Colonic mucosa (tissue), 4 donors: ENCODE measurements at regions not wholly inside any gene's neighbourhood (a gene's known extent, or its start where the extent isn't known, plus 50 kb on each side); places are given as distances from the start of the nearest gene placed in this dataset.

Experiments
- DNase-seq: peaks from one replicate; pipeline ENCODE4 v3.0.0-alpha.2; 2020
- H3K27ac ChIP-seq: fragments of 200-600 bp; one replicate; pipeline ENCODE4 v1.8.0; 2021
- H3K27me3 ChIP-seq: fragments of 200-600 bp; one replicate; pipeline ENCODE4 v1.8.0; 2021
- H3K36me3 ChIP-seq: fragments of 200-600 bp; one replicate; pipeline ENCODE4 v1.8.0; 2021
- H3K4me1 ChIP-seq: fragments of 200-600 bp; one replicate; pipeline ENCODE4 v1.8.0; 2021; ENCODE audit warnings: mild to moderate bottlenecking
- H3K4me3 ChIP-seq: fragments of 200-600 bp; one replicate; pipeline ENCODE4 v1.8.0; 2021
- H3K9ac ChIP-seq, 2 donors: one replicate each; pipeline ENCODE4 v1.7.0; 2013; ENCODE audit warnings: control low read depth in 2 of 2, low read depth in 2 of 2, low read length in 2 of 2
- H3K9me3 ChIP-seq: fragments of 200-600 bp; one replicate; pipeline ENCODE4 v1.8.0; 2021
- CTCF ChIP-seq: fragments of 200-600 bp; IDR thresholded peaks from one replicate; pipeline ENCODE4 v1.8.0; 2022; ENCODE audit warnings: antibody characterized with exemption, mild to moderate bottlenecking
- intact Hi-C: fragments of 100-400 bp; cut with DNase I; formaldehyde crosslinking; loops from one replicate; pipeline ENCODE4 v1.14.1; 2022
- donor health status: healthy.
- donor health status: DM: no; HTN: no; CAD: no.
- donor health status: DM: no; HTN: no; CAD: no.

GRCh38 chr5:44252545-44252944, 136.7 kb downstream of the FGF10 start:
- Histone ChIP-seq H3K4me3 (no peak overlapping the region), H3K4me1 (no peaks in the 10 kb centered on the region), H3K9ac (no peak overlapping the region), H3K9me3 (no peaks in the 10 kb centered on the region), H3K36me3 (no peaks in the 10 kb centered on the region), H3K27ac (no peak overlapping the region), H3K27me3 (no peaks in the 10 kb centered on the region)
- intact Hi-C loops, result no loop called here
- no peak for TF ChIP-seq CTCF
- DNase-seq, result no peak

GRCh38 chr5:44246986-44247385, 142.2 kb downstream of the FGF10 start:
- no peak overlapping the region for H3K9ac ChIP-seq
- DNase-seq, result no peak
- no peak for TF ChIP-seq CTCF
- intact Hi-C loops, result no loop called here
- H3K4me3 ChIP-seq, result no peak overlapping the region
- no peaks in the 10 kb centered on the region for H3K4me1 ChIP-seq
- H3K9me3 ChIP-seq, result no peaks in the 10 kb centered on the region
- no peaks in the 10 kb centered on the region for H3K36me3 ChIP-seq
- no peaks in the 10 kb centered on the region for H3K27me3 ChIP-seq
- no peak overlapping the region for H3K27ac ChIP-seq

- H3K36me3 ChIP-seq, result no peaks in the 10 kb centered on the region
- no peaks in the 10 kb centered on the region for H3K9me3 ChIP-seq
- no peaks in the 10 kb centered on the region for H3K27me3 ChIP-seq
- intact Hi-C loops, result no loop called here
- TF ChIP-seq CTCF, result no peak
- no peak overlapping the region for H3K27ac ChIP-seq
- no peak overlapping the region for H3K9ac ChIP-seq
- H3K4me3 ChIP-seq, result no peak overlapping the region
- H3K4me1 ChIP-seq, result no peaks in the 10 kb centered on the region
- DNase-seq, result no peak
These were observed 143.3 kb downstream of the FGF10 start for GRCh38 chr5:44245935-44246334.

- H3K27me3 ChIP-seq, result no peaks in the 10 kb centered on the region
- H3K9me3 ChIP-seq, result no peaks in the 10 kb centered on the region
- no peaks in the 10 kb centered on the region for H3K36me3 ChIP-seq
- intact Hi-C loops, result no loop called here
- no peak overlapping the region for H3K4me3 ChIP-seq
- H3K4me1 ChIP-seq, result no peaks in the 10 kb centered on the region
- no peak overlapping the region for H3K27ac ChIP-seq
- no peak for TF ChIP-seq CTCF
- no peak overlapping the region for H3K9ac ChIP-seq
- no peak for DNase-seq
These were observed 146.4 kb downstream of the FGF10 start for GRCh38 chr5:44242791-44243190.

GRCh38 chr5:44236040-44236439, 153.2 kb downstream of the FGF10 start:
- H3K4me1 ChIP-seq, result no peaks in the 10 kb centered on the region
- H3K4me3 ChIP-seq, result no peak overlapping the region
- intact Hi-C loops, result no loop called here
- no peak overlapping the region for H3K27ac ChIP-seq
- no peak overlapping the region for H3K9ac ChIP-seq
- H3K36me3 ChIP-seq, result no peaks in the 10 kb centered on the region
- no peaks in the 10 kb centered on the region for H3K9me3 ChIP-seq
- no peak for TF ChIP-seq CTCF
- DNase-seq, result no peak
- H3K27me3 ChIP-seq, result no peaks in the 10 kb centered on the region

GRCh38 chr5:44233691-44234090, 155.5 kb downstream of the FGF10 start:
- DNase-seq, result no peak
- no peaks in the 10 kb centered on the region for H3K9me3 ChIP-seq
- intact Hi-C loops, result no loop called here
- no peaks in the 10 kb centered on the region for H3K36me3 ChIP-seq
- no peak for TF ChIP-seq CTCF
- no peak overlapping the region for H3K4me3 ChIP-seq
- H3K4me1 ChIP-seq, result no peaks in the 10 kb centered on the region
- no peak overlapping the region for H3K27ac ChIP-seq
- no peak overlapping the region for H3K9ac ChIP-seq
- no peaks in the 10 kb centered on the region for H3K27me3 ChIP-seq
